Activated naive CD4-positive, alpha-beta T cell treated with anti-CD3 and anti-CD28 coated beads, Interleukin-2, amount 10 ng/mL, durations not matched to agents 7 days and 5 days (primary cell): ENCODE measurements at regions not wholly inside any gene's neighbourhood (a gene's known extent, or its start where the extent isn't known, plus 50 kb on each side); places are given as distances from the start of the nearest gene placed in this dataset.

Experiments
- CTCF ChIA-PET: fragments of 350-600 bp; sonication (Branson Sonifier 250); formaldehyde crosslinking; loops from one replicate; lab custom pipeline; 2021; ENCODE audit warnings: antibody characterized with exemption; lab: Charles Lee
- DNase-seq: peaks from one replicate; pipeline ENCODE4 v3.0.0-alpha.2; 2020
- H3K27ac Mint-ChIP-seq: one replicate; pipeline ENCODE4 v1.8.0; 2021; ENCODE audit warnings: mild to moderate bottlenecking, moderate library complexity, mixed read lengths
- H3K27me3 Mint-ChIP-seq: one replicate; pipeline ENCODE4 v1.8.0; 2021; ENCODE audit warnings: mild to moderate bottlenecking, mixed read lengths
- H3K36me3 Mint-ChIP-seq: one replicate; pipeline ENCODE4 v1.8.0; 2021; ENCODE audit warnings: mixed read lengths
- H3K4me1 Mint-ChIP-seq: one replicate; pipeline ENCODE4 v1.8.0; 2021; ENCODE audit warnings: mixed read lengths
- H3K4me3 Mint-ChIP-seq: one replicate; pipeline ENCODE4 v1.8.0; 2021; ENCODE audit warnings: mild to moderate bottlenecking, moderate library complexity, mixed read lengths
- H3K9me3 Mint-ChIP-seq: one replicate; pipeline ENCODE4 v1.8.0; 2021; ENCODE audit warnings: mixed read lengths

DNA sequence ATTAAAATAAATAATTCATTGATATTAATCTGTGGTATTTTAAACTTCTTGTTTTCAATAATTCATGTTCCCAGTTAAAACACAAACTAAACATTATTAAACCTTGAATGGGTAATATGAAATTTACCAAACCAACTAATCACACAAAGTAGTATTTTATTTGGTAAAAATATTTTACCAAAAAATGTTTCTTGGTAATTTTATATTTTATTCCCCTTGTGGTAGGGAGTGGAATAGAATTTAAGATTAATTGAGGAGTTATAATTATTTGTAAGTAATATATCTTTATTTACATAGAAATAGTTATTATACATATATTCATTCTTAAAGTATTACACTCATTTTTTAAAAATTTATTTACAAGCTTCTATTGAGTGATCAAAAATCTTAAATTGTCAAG, 1350.9 kb downstream of the OTOL1 start:
- H3K27me3 Mint-ChIP-seq = no peaks in the 10 kb centered on the region
- CTCF ChIA-PET = no interaction called here
- no peak overlapping the region for H3K4me3 Mint-ChIP-seq
- no peaks in the 10 kb centered on the region for H3K4me1 Mint-ChIP-seq
- no peak for DNase-seq
- H3K36me3 Mint-ChIP-seq = no peaks in the 10 kb centered on the region
- H3K27ac Mint-ChIP-seq = no peak overlapping the region
- H3K9me3 Mint-ChIP-seq = peaks cover 8% of the 10 kb centered on the region

DNA sequence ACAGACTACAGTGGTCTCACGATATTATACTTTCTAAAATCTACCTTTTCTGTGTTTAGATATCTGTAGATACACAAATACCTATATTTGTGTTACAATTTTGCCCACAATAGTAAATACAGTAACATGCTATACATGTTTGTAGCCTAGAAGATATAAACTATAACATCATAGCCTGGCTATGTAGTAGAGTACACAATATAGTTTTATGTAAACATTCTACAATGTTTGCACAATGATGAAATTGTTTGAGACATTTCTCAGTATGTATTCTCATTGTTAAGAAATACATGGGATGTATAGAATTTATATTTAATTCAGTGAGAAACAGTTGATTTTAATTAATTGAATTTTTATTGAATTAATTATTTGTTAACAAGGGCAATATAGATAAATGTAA, 1367.0 kb downstream of the OTOL1 start:
- Mint-ChIP-seq H3K4me3 (no peak overlapping the region), H3K9me3 (peaks cover 1% of the 10 kb centered on the region), H3K36me3 (no peaks in the 10 kb centered on the region), H3K27ac (no peak overlapping the region), H3K27me3 (no peaks in the 10 kb centered on the region), H3K4me1 (no peaks in the 10 kb centered on the region)
- CTCF ChIA-PET = no interaction called here
- no peak for DNase-seq

DNA sequence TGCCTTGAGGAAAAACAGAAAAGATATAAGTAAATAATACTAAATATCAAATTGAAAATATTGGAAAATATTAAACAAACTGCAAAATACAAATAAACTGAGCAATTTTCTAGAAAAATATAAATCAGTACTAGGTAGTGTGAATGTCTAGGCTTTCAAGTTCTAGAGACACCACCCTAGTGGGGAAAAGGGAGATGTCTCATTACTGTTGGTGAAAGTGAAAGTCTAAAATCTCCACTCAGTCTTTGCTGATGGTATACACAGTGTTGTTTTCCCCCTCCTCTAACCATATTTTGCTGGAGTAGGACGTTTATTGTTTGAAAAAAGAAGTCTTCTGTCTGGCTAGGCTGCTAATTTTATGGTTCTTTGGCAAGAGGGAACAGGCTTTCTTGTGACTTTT, 1368.9 kb downstream of the OTOL1 start:
- CTCF ChIA-PET = no interaction called here
- Mint-ChIP-seq H3K9me3 (peaks cover 9% of the 10 kb centered on the region), H3K36me3 (no peaks in the 10 kb centered on the region), H3K27me3 (no peaks in the 10 kb centered on the region), H3K27ac (no peak overlapping the region), H3K4me3 (no peak overlapping the region), H3K4me1 (no peaks in the 10 kb centered on the region)
- no peak for DNase-seq

DNA sequence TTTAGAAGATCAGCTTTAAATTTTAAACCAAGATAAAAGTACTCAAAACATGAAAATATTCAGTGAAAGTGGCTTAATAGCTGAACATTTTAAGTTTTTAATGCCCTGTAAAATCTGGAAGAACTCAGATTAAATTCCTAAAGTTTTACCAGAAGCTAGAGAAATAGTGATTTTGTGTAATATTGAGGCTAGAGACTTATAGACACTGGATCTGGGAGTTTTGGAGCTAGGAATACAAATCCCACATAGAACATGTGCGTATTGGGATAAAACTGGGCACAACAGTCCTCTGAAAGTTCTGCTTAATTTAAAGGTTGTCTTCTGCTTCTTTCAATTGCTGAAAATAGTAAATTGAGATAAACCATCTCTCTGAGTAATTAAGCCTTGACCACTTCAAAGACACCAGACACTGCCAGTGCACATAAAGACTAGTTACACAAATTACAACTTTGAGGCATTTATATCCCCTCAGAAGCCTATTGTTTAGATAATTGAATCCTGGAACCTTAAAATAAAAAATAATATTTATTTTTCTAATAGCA, 1382.5 kb downstream of the OTOL1 start:
- Mint-ChIP-seq H3K36me3 (no peaks in the 10 kb centered on the region), H3K27ac (no peak overlapping the region), H3K9me3 (peaks cover 2% of the 10 kb centered on the region), H3K4me3 (no peak overlapping the region), H3K4me1 (no peaks in the 10 kb centered on the region), H3K27me3 (no peaks in the 10 kb centered on the region)
- DNase-seq = no peak
- CTCF ChIA-PET = no interaction called here

DNA sequence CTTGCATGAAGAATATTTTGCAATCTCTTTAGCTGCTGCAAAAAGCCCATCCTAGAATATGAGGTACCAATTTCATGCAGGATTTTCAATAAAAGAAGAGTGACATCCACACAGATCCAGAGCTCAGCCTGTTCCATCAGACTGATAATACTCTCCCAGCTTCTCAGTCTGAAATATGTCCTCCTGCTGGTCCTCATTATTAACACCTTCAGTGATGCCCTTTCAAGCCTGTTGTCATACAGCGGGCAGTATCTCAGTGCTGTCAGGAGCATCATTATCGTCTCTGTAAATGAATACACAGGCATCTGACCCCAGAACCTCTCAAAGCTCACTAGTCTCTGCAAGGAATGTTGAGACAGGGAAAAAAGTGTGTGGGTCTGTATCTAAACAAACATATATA, 1387.8 kb downstream of the OTOL1 start:
- CTCF ChIA-PET = no interaction called here
- Mint-ChIP-seq H3K27ac (no peak overlapping the region), H3K36me3 (no peaks in the 10 kb centered on the region), H3K9me3 (peaks cover 2% of the 10 kb centered on the region), H3K27me3 (no peaks in the 10 kb centered on the region), H3K4me3 (no peak overlapping the region), H3K4me1 (no peaks in the 10 kb centered on the region)
- no peak for DNase-seq

DNA sequence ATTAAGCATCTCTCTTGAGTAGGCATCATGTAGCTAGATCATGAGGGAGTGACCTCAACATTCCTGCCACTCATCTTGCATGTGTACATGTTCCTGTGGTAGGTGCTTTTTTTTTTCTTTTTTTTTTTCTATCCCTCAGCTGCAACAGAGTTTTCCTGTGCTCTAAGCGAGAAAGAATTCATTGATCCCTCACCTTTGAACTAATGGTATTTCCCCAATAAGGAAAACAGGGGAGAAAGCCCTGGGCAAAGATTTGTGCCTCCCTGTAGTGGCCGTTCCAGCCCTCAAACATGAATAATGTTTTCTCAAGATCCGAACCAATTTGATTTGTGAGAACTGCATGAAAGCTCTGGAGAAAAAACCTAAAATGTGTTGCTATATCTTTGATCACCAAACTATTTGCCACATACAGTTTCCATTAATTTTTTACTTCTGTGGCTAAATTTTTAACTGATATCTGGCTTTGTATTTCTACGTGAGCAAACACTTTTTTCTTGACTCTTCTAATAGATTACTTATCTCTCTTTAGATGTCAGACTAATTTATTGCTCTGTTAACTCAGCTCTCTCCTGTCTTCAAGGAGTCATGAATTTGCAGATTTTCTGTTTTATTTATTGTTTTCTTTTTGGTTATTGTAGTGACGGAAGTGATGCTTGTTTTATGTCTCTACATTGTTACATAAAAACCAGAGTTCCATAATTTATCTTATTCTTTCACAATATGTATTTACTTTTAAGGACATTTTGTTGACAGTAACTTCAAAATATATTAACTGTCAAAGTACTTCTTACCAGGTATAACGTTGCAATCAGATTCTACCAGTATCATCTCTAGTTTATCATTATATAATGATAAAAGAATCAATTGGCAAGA, 1396.5 kb downstream of the OTOL1 start:
- Mint-ChIP-seq H3K27me3 (no peaks in the 10 kb centered on the region), H3K36me3 (no peaks in the 10 kb centered on the region), H3K27ac (no peak overlapping the region), H3K4me1 (no peaks in the 10 kb centered on the region), H3K4me3 (no peak overlapping the region), H3K9me3 (peaks cover 4% of the 10 kb centered on the region)
- CTCF ChIA-PET = no interaction called here
- DNase-seq = no peak

DNA sequence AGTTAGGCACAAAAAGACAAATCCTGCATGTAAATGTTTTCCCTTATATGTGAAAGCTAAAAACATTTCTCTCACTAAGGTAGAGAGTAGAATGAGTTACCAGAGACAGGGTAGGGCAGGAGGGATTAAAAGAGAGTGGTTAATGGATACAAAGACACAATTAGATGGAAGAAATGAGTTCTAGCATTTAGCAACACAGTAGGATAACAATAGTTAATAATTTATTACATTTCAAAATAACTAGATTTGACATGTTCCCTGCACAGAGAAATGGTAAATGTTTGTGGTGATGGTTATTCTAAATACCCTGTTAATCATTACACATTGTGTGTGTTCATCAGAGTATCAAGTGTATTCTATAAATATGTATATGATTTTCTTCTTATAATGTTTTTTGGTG, 1400.7 kb downstream of the OTOL1 start:
- Mint-ChIP-seq H3K4me1 (no peaks in the 10 kb centered on the region), H3K4me3 (no peak overlapping the region), H3K27ac (no peak overlapping the region), H3K27me3 (no peaks in the 10 kb centered on the region), H3K9me3 (peaks cover 4% of the 10 kb centered on the region), H3K36me3 (no peaks in the 10 kb centered on the region)
- CTCF ChIA-PET = no interaction called here
- no peak for DNase-seq

DNA sequence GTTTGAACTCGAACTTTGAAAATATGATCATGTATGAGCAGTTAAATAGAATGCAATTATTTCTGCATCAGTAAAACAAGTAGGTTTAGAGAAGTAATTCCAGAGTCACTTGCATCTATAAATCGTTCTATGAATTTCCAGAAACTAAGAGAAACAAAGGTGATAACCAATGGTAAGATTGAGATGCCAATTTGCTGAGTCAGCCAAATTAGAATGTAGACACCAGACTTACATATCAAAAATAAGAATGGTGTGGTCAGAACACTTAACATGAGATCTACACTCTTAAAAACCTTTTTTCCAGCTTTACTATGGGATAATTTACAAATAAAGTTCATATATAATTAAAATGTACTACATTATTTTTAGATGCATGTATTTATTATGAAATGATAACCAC, 1435.9 kb downstream of the OTOL1 start:
- Mint-ChIP-seq H3K27ac (no peak overlapping the region), H3K27me3 (no peaks in the 10 kb centered on the region), H3K4me3 (no peak overlapping the region), H3K9me3 (peaks cover 3% of the 10 kb centered on the region), H3K4me1 (no peaks in the 10 kb centered on the region), H3K36me3 (no peaks in the 10 kb centered on the region)
- no peak for DNase-seq
- CTCF ChIA-PET = no interaction called here

DNA sequence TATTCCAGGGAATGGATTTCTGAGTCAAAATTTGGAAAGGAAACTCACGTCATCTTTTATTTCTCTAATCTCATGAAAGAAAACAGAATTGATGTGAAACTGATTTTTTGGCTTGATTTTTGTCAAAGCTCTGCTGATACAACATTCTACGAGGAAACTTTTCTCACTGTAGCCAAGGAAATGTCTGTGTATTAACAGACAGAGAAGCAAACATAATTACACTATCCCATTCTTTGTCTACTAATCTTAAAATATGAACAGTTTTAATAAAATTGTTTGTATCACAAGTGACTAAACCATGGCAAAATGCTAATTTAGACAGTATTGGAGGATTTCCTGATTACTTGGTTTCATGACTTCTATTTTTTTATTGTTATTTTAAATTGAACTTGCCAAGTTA, 1437.0 kb downstream of the OTOL1 start:
- Mint-ChIP-seq H3K9me3 (peaks cover 3% of the 10 kb centered on the region), H3K4me1 (no peaks in the 10 kb centered on the region), H3K4me3 (no peak overlapping the region), H3K27me3 (no peaks in the 10 kb centered on the region), H3K36me3 (no peaks in the 10 kb centered on the region), H3K27ac (no peak overlapping the region)
- CTCF ChIA-PET = no interaction called here
- no peak for DNase-seq

DNA sequence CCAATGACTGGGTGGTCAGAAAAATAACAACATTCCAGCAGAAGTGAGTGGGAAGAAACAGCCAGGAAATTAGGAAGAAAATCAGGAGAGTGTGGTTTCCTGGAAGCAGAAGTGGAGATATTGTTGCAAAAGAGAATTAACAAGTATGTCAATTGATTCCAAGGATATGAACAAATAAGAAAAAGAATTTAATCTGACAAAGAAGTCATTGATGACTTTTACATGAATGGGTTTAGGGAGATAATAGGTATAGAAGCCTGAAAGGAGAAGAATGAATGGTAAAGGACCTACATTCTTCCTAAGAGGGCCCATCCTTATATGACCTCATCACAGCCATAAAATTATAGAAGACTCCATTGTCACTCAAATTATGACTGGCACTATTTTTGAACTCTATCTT, 1440.1 kb downstream of the OTOL1 start:
- DNase-seq = no peak
- peaks cover 7% of the 10 kb centered on the region for H3K9me3 Mint-ChIP-seq
- no peak overlapping the region for H3K27ac Mint-ChIP-seq
- H3K27me3 Mint-ChIP-seq = no peaks in the 10 kb centered on the region
- no peaks in the 10 kb centered on the region for H3K4me1 Mint-ChIP-seq
- CTCF ChIA-PET = no interaction called here
- no peaks in the 10 kb centered on the region for H3K36me3 Mint-ChIP-seq
- no peak overlapping the region for H3K4me3 Mint-ChIP-seq

DNA sequence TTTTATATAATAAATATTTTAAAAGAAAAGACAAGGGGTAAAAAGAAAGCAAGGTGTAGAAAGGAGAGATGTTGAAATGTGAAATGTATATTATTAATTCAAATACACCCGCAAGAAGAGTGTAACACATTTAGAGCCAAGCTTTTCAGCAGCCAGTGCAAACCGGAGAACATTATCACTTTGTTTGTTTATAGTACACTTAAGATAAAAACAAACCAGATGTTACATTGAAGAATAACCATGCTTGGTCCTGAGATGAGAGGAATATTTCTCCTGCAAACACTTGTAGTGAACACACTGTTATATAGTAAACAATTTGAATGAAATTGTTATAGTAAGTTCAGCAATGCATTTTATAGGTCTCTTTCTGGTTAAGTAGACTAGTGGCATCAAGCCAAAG, 1441.5 kb downstream of the OTOL1 start:
- Mint-ChIP-seq H3K4me3 (no peak overlapping the region), H3K27me3 (no peaks in the 10 kb centered on the region), H3K9me3 (peaks cover 7% of the 10 kb centered on the region), H3K27ac (no peak overlapping the region), H3K36me3 (no peaks in the 10 kb centered on the region), H3K4me1 (no peaks in the 10 kb centered on the region)
- CTCF ChIA-PET = no interaction called here
- DNase-seq = no peak

DNA sequence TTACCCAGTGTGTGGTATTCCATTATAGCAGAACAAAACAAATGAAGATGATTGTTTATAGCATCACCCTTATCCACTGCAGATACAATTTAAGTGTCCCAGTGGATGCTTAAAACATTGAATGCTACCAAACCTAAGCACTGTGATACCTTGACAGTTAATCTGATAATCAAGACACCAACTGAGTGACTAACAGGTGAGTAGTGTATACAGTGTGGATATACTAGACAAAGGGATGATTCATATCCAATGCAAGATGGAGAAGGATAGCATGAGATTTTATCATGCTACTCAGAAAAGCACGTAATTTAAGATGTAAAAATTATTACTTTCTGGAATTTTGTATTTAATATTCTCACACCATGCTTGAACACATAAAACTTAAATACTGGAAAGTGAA, 1449.0 kb downstream of the OTOL1 start:
- no peak for DNase-seq
- CTCF ChIA-PET = no interaction called here
- H3K4me3 Mint-ChIP-seq = no peak overlapping the region

DNA sequence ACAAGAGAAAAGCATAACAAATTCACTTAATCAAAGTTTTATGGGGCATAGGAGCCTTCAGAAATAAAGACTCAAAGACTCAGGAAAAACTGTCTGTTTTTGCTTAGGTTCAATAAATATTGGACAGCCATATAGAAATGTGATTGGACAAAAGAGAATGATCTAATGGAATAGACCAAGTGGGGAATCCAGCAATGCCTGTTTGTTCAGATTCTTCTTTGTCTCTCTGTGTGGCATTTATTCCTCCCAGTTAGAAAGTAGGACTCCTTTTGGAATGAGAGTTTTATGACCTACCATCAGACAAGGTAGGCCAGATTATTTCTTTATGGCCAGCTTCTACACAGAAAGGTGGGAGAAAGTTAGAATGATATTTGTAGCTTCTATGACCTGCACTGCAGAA, 1460.1 kb downstream of the OTOL1 start:
- Mint-ChIP-seq H3K4me3 (no peak overlapping the region), H3K9me3 (peaks cover 7% of the 10 kb centered on the region), H3K27ac (no peak overlapping the region), H3K4me1 (no peaks in the 10 kb centered on the region), H3K27me3 (no peaks in the 10 kb centered on the region), H3K36me3 (no peaks in the 10 kb centered on the region)
- CTCF ChIA-PET = no interaction called here
- DNase-seq = no peak

More for the DNA sequence above, 1449.0 kb downstream of the OTOL1 start:
- Mint-ChIP-seq H3K4me1 (no peaks in the 10 kb centered on the region), H3K9me3 (peaks cover 9% of the 10 kb centered on the region), H3K27me3 (no peaks in the 10 kb centered on the region), H3K27ac (no peak overlapping the region), H3K36me3 (no peaks in the 10 kb centered on the region)

DNA sequence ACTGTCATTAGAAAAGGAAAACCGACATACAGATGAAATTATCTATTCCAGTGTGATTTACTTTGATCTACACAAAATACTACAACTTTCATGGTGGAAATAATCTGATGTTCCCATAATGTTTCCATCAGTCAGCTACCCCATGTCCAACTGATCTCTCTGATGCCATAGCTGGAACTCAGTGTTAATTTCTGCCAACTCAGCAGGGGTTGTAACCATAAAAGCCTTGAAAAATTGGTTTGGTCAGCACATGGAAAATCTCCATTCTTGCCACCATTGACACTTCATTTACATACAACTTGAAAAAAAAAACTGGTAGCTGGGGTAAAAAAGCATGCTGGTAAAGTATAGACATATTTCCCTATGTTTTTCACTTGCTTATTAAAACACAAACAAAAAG, 1463.7 kb downstream of the OTOL1 start:
- no peak overlapping the region for H3K4me3 Mint-ChIP-seq
- no peak overlapping the region for H3K27ac Mint-ChIP-seq
- H3K9me3 Mint-ChIP-seq = peaks cover 13% of the 10 kb centered on the region
- CTCF ChIA-PET = no interaction called here
- no peaks in the 10 kb centered on the region for H3K27me3 Mint-ChIP-seq
- no peak for DNase-seq
- H3K4me1 Mint-ChIP-seq = no peaks in the 10 kb centered on the region
- H3K36me3 Mint-ChIP-seq = no peaks in the 10 kb centered on the region

DNA sequence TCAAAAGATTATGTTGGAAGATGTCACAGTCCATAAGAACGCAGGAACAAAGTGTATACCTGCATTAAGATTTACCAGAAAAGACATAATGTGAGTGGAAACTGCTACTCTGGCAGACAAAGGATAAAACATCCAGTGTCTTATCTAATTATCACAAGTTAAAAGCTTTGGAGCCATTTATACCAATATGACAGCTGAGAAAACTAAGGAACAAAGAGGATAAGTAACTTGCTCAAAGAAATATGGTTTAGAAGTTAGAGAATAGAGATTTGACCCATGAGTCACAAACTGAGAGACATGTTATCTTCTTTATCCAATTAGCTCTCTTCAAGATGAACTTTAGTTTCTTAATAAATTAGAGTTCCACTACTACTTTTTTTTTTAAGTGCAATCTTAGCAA, 1473.7 kb downstream of the OTOL1 start:
- no peak for DNase-seq
- no peaks in the 10 kb centered on the region for H3K36me3 Mint-ChIP-seq
- H3K9me3 Mint-ChIP-seq = peaks cover 22% of the 10 kb centered on the region
- H3K27me3 Mint-ChIP-seq = no peaks in the 10 kb centered on the region
- no peak overlapping the region for H3K27ac Mint-ChIP-seq
- no peak overlapping the region for H3K4me3 Mint-ChIP-seq
- CTCF ChIA-PET = no interaction called here
- no peaks in the 10 kb centered on the region for H3K4me1 Mint-ChIP-seq
